SK-N-SH treated with all-trans-retinoic acid at 6 μM for 48 hours (cell line): ENCODE measurements at regions not wholly inside any gene's neighbourhood (a gene's known extent, or its start where the extent isn't known, plus 50 kb on each side); places are given as distances from the start of the nearest gene placed in this dataset.
A peak's percentile ranks its signal among the peaks of the same experiment; 100 is the strongest.

Experiments used
- ATAC-seq: fragments of 200-7000 bp; cut with Tn5 transposase; 3 replicates; pipeline ENCODE4 v1.9.1; 2020; ENCODE audit warnings: mild to moderate bottlenecking, moderate library complexity
- ARNTL ChIP-seq: fragments of 450-650 bp; formaldehyde crosslinking; IDR thresholded peaks from 2 replicates; pipeline ENCODE4 v1.5.0; 2020; ENCODE audit warnings: low read depth, mild to moderate bottlenecking, moderate library complexity, borderline replicate concordance
- BACH2 ChIP-seq: fragments of 250-450 bp; sonication (Bioruptor Pico); IDR thresholded peaks from 2 replicates; pipeline ENCODE4 v1.9.0; 2021; ENCODE audit warnings: mild to moderate bottlenecking, borderline replicate concordance
- CREB5 ChIP-seq: fragments of 250-450 bp; sonication (Bioruptor Pico); IDR thresholded peaks from 2 replicates; pipeline ENCODE4 v1.5.1; 2020; ENCODE audit warnings: low read depth, mild to moderate bottlenecking, moderate library complexity
- ESRRG ChIP-seq: fragments of 250-450 bp; sonication (Bioruptor Pico); IDR thresholded peaks from 2 replicates; pipeline ENCODE4 v1.6.1; 2021; ENCODE audit warnings: mild to moderate bottlenecking
- GLIS3 ChIP-seq: fragments of 250-450 bp; sonication (Bioruptor Pico); IDR thresholded peaks from 2 replicates; pipeline ENCODE4 v1.5.0; 2020; ENCODE audit warnings: mild to moderate bottlenecking, moderate library complexity
- ISL1 ChIP-seq: fragments of 250-450 bp; sonication (Bioruptor Pico); IDR thresholded peaks from 2 replicates; pipeline ENCODE4 v2.1.2; 2022; ENCODE audit warnings: mild to moderate bottlenecking, moderate library complexity
- OSR1 ChIP-seq: fragments of 250-450 bp; sonication (Bioruptor Pico); IDR thresholded peaks from 2 replicates; pipeline ENCODE4 v1.8.0; 2022; ENCODE audit warnings: moderate library complexity, mild to moderate bottlenecking, inconsistent platforms
- POU6F1 ChIP-seq: fragments of 250-450 bp; sonication (Bioruptor Pico); IDR thresholded peaks from 2 replicates; pipeline ENCODE4 v1.8.0; 2021; ENCODE audit warnings: low read depth, mild to moderate bottlenecking, moderate library complexity, borderline replicate concordance
- PPARA ChIP-seq: fragments of 250-450 bp; sonication (Bioruptor Pico); IDR thresholded peaks from 2 replicates; pipeline ENCODE4 v1.5.0; 2020; ENCODE audit warnings: mild to moderate bottlenecking, borderline replicate concordance
- RARB ChIP-seq: fragments of 250-450 bp; sonication (Bioruptor Pico); IDR thresholded peaks from 2 replicates; pipeline ENCODE4 v1.8.0; 2021; ENCODE audit warnings: mild to moderate bottlenecking, moderate library complexity
- SNAI2 ChIP-seq: fragments of 250-450 bp; sonication (Bioruptor Pico); IDR thresholded peaks from 2 replicates; pipeline ENCODE4 v1.5.0; 2020; ENCODE audit warnings: mild to moderate bottlenecking, moderate library complexity
- TCF4 ChIP-seq: fragments of 250-450 bp; sonication (Bioruptor Pico); IDR thresholded peaks from 2 replicates; pipeline ENCODE4 v1.8.0; 2021; ENCODE audit warnings: mild to moderate bottlenecking, moderate library complexity, borderline replicate concordance
- TOX ChIP-seq: fragments of 250-450 bp; sonication (Bioruptor Pico); IDR thresholded peaks from 2 replicates; pipeline ENCODE4 v1.8.0; 2021; ENCODE audit warnings: mild to moderate bottlenecking, moderate library complexity, borderline replicate concordance
- ZC3H10 ChIP-seq: fragments of 250-450 bp; sonication (Bioruptor Pico); IDR thresholded peaks from 2 replicates; pipeline ENCODE4 v1.5.1; 2021; ENCODE audit warnings: mild to moderate bottlenecking, moderate library complexity
- ZFP30 ChIP-seq: fragments of 450-650 bp; formaldehyde crosslinking; IDR thresholded peaks from 2 replicates; pipeline ENCODE4 v1.5.0; 2022; ENCODE audit warnings: mild to moderate bottlenecking, moderate library complexity
- ZNF565 ChIP-seq: fragments of 450-650 bp; formaldehyde crosslinking; conservative IDR thresholded peaks from 2 replicates; pipeline ENCODE4 v1.5.0; 2020; ENCODE audit warnings: low read depth, mild to moderate bottlenecking, moderate library complexity
- ZNF70 ChIP-seq: fragments of 450-650 bp; formaldehyde crosslinking; IDR thresholded peaks from 2 replicates; pipeline ENCODE4 v1.5.0; 2020; ENCODE audit warnings: mild to moderate bottlenecking, moderate library complexity
- ZNF8 ChIP-seq: fragments of 450-650 bp; formaldehyde crosslinking; IDR thresholded peaks from 2 replicates; pipeline ENCODE4 v1.5.0; 2020; ENCODE audit warnings: mild to moderate bottlenecking, moderate library complexity
- TF ChIP-seq, protein P1 (sequence below): fragments of 250-450 bp; sonication (Bioruptor Pico); IDR thresholded peaks from 2 replicates; pipeline ENCODE4 v1.5.0; 2020; ENCODE audit warnings: mild to moderate bottlenecking, moderate library complexity
- TF ChIP-seq, protein P2 (sequence below): fragments of 250-450 bp; sonication (Bioruptor Pico); IDR thresholded peaks from 2 replicates; pipeline ENCODE4 v1.8.0; 2020; ENCODE audit warnings: mild to moderate bottlenecking, moderate library complexity, borderline replicate concordance
- TF ChIP-seq, protein P3 (sequence below): fragments of 250-450 bp; sonication (Bioruptor Pico); IDR thresholded peaks from 2 replicates; pipeline ENCODE4 v1.5.1; 2021; ENCODE audit warnings: mild to moderate bottlenecking, moderate library complexity

DNA sequence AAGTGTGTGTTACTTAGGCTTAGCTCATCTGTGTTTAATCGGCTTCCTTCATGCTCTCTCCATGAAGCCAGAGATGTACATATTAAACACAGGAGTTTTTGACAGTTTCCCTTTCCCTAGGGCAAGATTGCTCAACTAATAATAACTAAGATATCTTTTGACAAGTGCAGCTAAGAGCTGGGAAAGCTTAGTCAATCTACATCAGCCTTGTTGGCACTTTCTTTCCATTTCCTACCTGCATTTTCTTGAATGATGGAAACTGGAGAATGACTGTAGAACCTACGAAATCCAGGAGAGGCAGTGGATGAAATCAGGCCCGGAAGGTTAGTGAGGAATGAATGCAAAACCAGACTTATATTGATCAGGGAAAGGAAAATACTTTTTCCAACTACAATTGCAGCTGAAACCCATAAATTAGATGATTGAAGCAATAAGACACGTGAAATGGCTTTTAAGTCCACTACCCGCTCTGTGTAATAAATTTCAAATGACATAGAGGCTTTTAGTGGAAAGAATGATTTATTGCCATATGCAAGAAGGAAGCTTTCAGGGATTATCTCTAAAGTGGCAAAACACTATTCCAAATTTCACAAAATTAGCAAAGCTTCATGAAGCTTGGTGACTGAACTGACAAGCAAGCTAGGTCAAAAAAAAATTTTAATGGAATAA lies 237.2 kb upstream of the ID4 start:
- ATAC-seq, result peak; percentile 31; the same call in 2 of the 3 replicates
- TF ChIP-seq TCF4 (CRISPR knock-in tag), result no peak
- TF ChIP-seq RARB, result 0 out of 2 replicates have a peak, but pooled peaks have one; percentile 32
- 0 out of 2 replicates have a peak, but pooled peaks have one; percentile 35 for TF ChIP-seq ZC3H10
- peak; percentile 78; the same call in 1 of the 2 replicates for TF ChIP-seq TOX (CRISPR knock-in tag)

- ATAC-seq, result no peak; the same call in 2 of the 3 replicates
- TF ChIP-seq TCF4 (CRISPR knock-in tag), result no peak
- TF ChIP-seq, protein P1, sequence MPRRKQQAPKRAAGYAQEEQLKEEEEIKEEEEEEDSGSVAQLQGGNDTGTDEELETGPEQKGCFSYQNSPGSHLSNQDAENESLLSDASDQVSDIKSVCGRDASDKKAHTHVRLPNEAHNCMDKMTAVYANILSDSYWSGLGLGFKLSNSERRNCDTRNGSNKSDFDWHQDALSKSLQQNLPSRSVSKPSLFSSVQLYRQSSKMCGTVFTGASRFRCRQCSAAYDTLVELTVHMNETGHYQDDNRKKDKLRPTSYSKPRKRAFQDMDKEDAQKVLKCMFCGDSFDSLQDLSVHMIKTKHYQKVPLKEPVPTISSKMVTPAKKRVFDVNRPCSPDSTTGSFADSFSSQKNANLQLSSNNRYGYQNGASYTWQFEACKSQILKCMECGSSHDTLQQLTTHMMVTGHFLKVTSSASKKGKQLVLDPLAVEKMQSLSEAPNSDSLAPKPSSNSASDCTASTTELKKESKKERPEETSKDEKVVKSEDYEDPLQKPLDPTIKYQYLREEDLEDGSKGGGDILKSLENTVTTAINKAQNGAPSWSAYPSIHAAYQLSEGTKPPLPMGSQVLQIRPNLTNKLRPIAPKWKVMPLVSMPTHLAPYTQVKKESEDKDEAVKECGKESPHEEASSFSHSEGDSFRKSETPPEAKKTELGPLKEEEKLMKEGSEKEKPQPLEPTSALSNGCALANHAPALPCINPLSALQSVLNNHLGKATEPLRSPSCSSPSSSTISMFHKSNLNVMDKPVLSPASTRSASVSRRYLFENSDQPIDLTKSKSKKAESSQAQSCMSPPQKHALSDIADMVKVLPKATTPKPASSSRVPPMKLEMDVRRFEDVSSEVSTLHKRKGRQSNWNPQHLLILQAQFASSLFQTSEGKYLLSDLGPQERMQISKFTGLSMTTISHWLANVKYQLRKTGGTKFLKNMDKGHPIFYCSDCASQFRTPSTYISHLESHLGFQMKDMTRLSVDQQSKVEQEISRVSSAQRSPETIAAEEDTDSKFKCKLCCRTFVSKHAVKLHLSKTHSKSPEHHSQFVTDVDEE (CRISPR knock-in tag), result no peak
- TF ChIP-seq ZNF565 (CRISPR knock-in tag), result no peak
- no peak for TF ChIP-seq TOX (CRISPR knock-in tag)
- no peak for TF ChIP-seq GLIS3
- no peak for TF ChIP-seq CREB5 (CRISPR knock-in tag)
- TF ChIP-seq ESRRG (CRISPR knock-in tag), result no peak
- TF ChIP-seq ZC3H10, result no peak
- TF ChIP-seq SNAI2 (CRISPR knock-in tag), result no peak
- TF ChIP-seq ZFP30 (CRISPR knock-in tag), result no peak
- TF ChIP-seq ZNF70 (CRISPR knock-in tag), result no peak
- no peak for TF ChIP-seq BACH2
- TF ChIP-seq OSR1 (CRISPR knock-in tag), result no peak
- TF ChIP-seq, protein P2, sequence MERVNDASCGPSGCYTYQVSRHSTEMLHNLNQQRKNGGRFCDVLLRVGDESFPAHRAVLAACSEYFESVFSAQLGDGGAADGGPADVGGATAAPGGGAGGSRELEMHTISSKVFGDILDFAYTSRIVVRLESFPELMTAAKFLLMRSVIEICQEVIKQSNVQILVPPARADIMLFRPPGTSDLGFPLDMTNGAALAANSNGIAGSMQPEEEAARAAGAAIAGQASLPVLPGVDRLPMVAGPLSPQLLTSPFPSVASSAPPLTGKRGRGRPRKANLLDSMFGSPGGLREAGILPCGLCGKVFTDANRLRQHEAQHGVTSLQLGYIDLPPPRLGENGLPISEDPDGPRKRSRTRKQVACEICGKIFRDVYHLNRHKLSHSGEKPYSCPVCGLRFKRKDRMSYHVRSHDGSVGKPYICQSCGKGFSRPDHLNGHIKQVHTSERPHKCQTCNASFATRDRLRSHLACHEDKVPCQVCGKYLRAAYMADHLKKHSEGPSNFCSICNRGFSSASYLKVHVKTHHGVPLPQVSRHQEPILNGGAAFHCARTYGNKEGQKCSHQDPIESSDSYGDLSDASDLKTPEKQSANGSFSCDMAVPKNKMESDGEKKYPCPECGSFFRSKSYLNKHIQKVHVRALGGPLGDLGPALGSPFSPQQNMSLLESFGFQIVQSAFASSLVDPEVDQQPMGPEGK (CRISPR knock-in tag), result no peak
- TF ChIP-seq POU6F1 (CRISPR knock-in tag), result no peak
- no peak for TF ChIP-seq PPARA (CRISPR knock-in tag)
- no peak for TF ChIP-seq ISL1 (CRISPR knock-in tag)
- TF ChIP-seq RARB, result no peak
- no peak for TF ChIP-seq ARNTL
- TF ChIP-seq, protein P3, sequence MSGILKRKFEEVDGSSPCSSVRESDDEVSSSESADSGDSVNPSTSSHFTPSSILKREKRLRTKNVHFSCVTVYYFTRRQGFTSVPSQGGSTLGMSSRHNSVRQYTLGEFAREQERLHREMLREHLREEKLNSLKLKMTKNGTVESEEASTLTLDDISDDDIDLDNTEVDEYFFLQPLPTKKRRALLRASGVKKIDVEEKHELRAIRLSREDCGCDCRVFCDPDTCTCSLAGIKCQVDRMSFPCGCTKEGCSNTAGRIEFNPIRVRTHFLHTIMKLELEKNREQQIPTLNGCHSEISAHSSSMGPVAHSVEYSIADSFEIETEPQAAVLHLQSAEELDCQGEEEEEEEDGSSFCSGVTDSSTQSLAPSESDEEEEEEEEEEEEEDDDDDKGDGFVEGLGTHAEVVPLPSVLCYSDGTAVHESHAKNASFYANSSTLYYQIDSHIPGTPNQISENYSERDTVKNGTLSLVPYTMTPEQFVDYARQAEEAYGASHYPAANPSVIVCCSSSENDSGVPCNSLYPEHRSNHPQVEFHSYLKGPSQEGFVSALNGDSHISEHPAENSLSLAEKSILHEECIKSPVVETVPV (CRISPR knock-in tag), result no peak
Measured at GRCh38 chr6:19602434-19603013, 234.6 kb upstream of the ID4 start.

DNA sequence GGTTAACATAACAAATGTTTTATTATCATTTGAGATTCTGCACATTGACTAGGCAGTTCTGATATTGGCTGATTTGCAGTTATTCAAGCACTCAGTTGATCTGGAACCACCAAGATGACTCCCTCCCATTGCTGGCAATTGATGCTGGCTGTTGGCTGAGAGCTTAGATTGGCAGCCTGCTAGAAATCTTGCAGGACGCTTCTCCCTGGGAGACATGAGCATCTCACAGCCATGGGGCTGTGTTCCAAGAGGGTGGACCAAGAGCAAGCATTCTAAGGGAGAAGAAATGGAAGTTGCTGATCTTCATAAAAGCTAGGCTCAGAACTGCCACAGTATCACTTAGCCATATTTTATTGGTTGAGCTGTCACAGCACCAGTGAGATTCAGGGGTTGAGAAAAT lies 233.4 kb upstream of the ID4 start:
- no peak for ATAC-seq
- TF ChIP-seq RARB (no peak), ISL1 (CRISPR knock-in tag) (no peak), ARNTL (no peak), OSR1 (CRISPR knock-in tag) (no peak), ZC3H10 (no peak), CREB5 (CRISPR knock-in tag) (no peak), ZNF8 (no peak), ZNF565 (CRISPR knock-in tag) (no peak), POU6F1 (CRISPR knock-in tag) (no peak)
- TF ChIP-seq, protein P1 (CRISPR knock-in tag), result no peak
